ENCODE measurements at regions not wholly inside any gene's neighbourhood (a gene's known extent, or its start where the extent isn't known, plus 50 kb on each side); places are given as distances from the start of the nearest gene placed in this dataset.

DNA sequence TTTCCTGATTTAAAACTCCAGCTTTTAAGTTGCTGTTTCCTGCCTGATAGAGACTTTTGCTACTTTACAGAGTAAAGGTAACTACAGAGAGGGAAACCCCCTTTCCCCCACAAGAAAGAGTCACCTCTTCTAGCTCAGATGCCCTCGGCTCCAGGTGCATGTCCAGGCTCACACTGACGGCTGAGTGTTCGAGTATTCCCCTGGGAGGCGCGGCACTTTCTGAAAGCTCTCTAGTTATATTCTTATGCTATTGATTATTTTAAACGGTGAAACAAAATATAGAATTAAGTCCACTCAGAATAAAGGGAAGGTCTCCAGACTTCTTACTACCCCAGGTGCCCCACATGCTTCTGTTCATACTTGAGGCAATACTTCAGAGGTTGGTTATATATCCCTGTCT is 160.3 kb upstream of the FMN2 start:
- Mint-ChIP-seq H3K4me1 (0 out of 3 replicates have a peak, but pooled peaks cover 2% of the 10 kb centered on the region), H3K36me3 (ENCODE audit: low read depth) (no peaks in the 10 kb centered on the region; the same call in 1 of the 3 replicates), H3K9me3 (no peaks in the 10 kb centered on the region), H3K27ac (peak overlapping the region; percentile 75; the same call in 1 of the 2 replicates), H3K4me3 (no peak overlapping the region), H3K27me3 (ENCODE audit: insufficient read depth, low read depth, poor library complexity) (no peaks in the 10 kb centered on the region)
- Histone ChIP-seq H3K9me2 (ENCODE audit: insufficient read depth) (no peaks in the 10 kb centered on the region), H3F3A (replicated peaks; ENCODE audit: low read depth) (no peaks in the 10 kb centered on the region), H3K79me2 (replicated peaks; ENCODE audit: insufficient read depth) (no peaks in the 10 kb centered on the region), H3K36me3 (ENCODE audit: insufficient read depth) (no peaks in the 10 kb centered on the region), H4K20me1 (replicated peaks; ENCODE audit: insufficient read depth) (no peaks in the 10 kb centered on the region), H3K4me3 (no peak overlapping the region), H3K27me3 (ENCODE audit: insufficient read depth) (no peaks in the 10 kb centered on the region), H3K4me2 (no peak overlapping the region), H3K27ac (ENCODE audit: low read depth) (no peak overlapping the region), H3K4me1 (ENCODE audit: insufficient read depth) (no peaks in the 10 kb centered on the region), H2AFZ (peak overlapping the region; percentile 69; the same call in 1 of the 2 replicates)
- ATAC-seq = no peak
- TF ChIP-seq, protein P1, sequence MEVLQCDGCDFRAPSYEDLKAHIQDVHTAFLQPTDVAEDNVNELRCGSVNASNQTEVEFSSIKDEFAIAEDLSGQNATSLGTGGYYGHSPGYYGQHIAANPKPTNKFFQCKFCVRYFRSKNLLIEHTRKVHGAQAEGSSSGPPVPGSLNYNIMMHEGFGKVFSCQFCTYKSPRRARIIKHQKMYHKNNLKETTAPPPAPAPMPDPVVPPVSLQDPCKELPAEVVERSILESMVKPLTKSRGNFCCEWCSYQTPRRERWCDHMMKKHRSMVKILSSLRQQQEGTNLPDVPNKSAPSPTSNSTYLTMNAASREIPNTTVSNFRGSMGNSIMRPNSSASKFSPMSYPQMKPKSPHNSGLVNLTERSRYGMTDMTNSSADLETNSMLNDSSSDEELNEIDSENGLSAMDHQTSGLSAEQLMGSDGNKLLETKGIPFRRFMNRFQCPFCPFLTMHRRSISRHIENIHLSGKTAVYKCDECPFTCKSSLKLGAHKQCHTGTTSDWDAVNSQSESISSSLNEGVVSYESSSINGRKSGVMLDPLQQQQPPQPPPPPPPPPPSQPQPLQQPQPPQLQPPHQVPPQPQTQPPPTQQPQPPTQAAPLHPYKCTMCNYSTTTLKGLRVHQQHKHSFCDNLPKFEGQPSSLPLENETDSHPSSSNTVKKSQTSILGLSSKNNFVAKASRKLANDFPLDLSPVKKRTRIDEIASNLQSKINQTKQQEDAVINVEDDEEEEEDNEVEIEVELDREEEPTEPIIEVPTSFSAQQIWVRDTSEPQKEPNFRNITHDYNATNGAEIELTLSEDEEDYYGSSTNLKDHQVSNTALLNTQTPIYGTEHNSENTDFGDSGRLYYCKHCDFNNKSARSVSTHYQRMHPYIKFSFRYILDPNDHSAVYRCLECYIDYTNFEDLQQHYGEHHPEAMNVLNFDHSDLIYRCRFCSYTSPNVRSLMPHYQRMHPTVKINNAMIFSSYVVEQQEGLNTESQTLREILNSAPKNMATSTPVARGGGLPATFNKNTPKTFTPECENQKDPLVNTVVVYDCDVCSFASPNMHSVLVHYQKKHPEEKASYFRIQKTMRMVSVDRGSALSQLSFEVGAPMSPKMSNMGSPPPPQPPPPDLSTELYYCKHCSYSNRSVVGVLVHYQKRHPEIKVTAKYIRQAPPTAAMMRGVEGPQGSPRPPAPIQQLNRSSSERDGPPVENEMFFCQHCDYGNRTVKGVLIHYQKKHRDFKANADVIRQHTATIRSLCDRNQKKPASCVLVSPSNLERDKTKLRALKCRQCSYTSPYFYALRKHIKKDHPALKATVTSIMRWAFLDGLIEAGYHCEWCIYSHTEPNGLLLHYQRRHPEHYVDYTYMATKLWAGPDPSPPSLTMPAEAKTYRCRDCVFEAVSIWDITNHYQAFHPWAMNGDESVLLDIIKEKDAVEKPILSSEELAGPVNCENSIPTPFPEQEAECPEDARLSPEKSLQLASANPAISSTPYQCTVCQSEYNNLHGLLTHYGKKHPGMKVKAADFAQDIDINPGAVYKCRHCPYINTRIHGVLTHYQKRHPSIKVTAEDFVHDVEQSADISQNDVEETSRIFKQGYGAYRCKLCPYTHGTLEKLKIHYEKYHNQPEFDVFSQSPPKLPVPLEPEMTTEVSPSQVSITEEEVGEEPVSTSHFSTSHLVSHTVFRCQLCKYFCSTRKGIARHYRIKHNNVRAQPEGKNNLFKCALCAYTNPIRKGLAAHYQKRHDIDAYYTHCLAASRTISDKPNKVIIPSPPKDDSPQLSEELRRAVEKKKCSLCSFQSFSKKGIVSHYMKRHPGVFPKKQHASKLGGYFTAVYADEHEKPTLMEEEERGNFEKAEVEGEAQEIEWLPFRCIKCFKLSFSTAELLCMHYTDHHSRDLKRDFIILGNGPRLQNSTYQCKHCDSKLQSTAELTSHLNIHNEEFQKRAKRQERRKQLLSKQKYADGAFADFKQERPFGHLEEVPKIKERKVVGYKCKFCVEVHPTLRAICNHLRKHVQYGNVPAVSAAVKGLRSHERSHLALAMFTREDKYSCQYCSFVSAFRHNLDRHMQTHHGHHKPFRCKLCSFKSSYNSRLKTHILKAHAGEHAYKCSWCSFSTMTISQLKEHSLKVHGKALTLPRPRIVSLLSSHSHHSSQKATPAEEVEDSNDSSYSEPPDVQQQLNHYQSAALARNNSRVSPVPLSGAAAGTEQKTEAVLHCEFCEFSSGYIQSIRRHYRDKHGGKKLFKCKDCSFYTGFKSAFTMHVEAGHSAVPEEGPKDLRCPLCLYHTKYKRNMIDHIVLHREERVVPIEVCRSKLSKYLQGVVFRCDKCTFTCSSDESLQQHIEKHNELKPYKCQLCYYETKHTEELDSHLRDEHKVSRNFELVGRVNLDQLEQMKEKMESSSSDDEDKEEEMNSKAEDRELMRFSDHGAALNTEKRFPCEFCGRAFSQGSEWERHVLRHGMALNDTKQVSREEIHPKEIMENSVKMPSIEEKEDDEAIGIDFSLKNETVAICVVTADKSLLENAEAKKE (CRISPR knock-in tag; IDR thresholded peaks at IDR 0.05) = no peak
- TF ChIP-seq NANOG (IDR thresholded peaks at IDR 0.05; ENCODE audit: borderline replicate concordance) (no peak), ZNF114 (CRISPR knock-in tag; IDR thresholded peaks at IDR 0.05) (no peak)
- no peak for DNase-seq (ENCODE audit: low spot score)

DNA sequence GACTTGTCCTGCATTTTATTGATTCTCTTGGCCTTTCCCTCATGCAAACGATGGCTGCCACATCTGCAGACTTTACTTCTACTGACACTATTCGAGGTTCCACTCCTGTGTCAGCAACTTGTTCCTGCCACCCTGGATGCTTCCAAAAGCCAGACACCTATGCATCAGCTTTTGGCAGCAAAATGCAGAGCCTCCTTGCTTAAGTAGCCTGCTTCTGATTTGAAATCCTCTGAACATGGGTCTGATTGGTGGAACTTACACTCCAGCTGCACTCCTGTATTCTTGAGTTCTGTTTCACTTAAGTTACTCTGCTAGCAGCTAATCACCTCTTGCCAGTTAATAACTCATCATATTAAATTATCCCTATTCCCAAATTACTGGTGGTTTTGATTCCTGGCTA is 152.1 kb upstream of the FMN2 start:
- Histone ChIP-seq H3F3A (replicated peaks; ENCODE audit: low read depth) (no peaks in the 10 kb centered on the region), H3K27me3 (ENCODE audit: insufficient read depth) (no peaks in the 10 kb centered on the region), H3K79me2 (replicated peaks; ENCODE audit: insufficient read depth) (no peaks in the 10 kb centered on the region), H4K20me1 (replicated peaks; ENCODE audit: insufficient read depth) (no peaks in the 10 kb centered on the region), H2AFZ (no peak overlapping the region; the same call in 1 of the 2 replicates), H3K4me1 (ENCODE audit: insufficient read depth) (no peaks in the 10 kb centered on the region), H3K4me2 (no peak overlapping the region), H3K36me3 (ENCODE audit: insufficient read depth) (peaks cover 9% of the 10 kb centered on the region; the same call in 1 of the 2 replicates), H3K9me2 (ENCODE audit: insufficient read depth) (no peaks in the 10 kb centered on the region), H3K4me3 (no peak overlapping the region), H3K27ac (ENCODE audit: low read depth) (no peak overlapping the region)
- Mint-ChIP-seq H3K9me3 (peaks cover 32% of the 10 kb centered on the region), H3K4me1 (no peaks in the 10 kb centered on the region), H3K27ac (no peak overlapping the region), H3K36me3 (ENCODE audit: low read depth) (peaks cover 23% of the 10 kb centered on the region), H3K4me3 (no peak overlapping the region), H3K27me3 (ENCODE audit: insufficient read depth, low read depth, poor library complexity) (no peaks in the 10 kb centered on the region)
- ATAC-seq (no peak), DNase-seq (ENCODE audit: low spot score) (no peak)
- TF ChIP-seq CREB1 (CRISPR knock-in tag; IDR thresholded peaks at IDR 0.05; ENCODE audit: low read depth) (no peak), ZNF114 (CRISPR knock-in tag; IDR thresholded peaks at IDR 0.05) (no peak), EZH2phosphoT487 (IDR thresholded peaks at IDR 0.05; ENCODE audit: unreplicated experiment) (no peak), JUNB (IDR thresholded peaks at IDR 0.05; ENCODE audit: unreplicated experiment) (no peak)
- TF ChIP-seq, protein P2, sequence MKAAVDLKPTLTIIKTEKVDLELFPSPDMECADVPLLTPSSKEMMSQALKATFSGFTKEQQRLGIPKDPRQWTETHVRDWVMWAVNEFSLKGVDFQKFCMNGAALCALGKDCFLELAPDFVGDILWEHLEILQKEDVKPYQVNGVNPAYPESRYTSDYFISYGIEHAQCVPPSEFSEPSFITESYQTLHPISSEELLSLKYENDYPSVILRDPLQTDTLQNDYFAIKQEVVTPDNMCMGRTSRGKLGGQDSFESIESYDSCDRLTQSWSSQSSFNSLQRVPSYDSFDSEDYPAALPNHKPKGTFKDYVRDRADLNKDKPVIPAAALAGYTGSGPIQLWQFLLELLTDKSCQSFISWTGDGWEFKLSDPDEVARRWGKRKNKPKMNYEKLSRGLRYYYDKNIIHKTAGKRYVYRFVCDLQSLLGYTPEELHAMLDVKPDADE (IDR thresholded peaks at IDR 0.05) = no peak

All from GM23338 (cell line).